Nephron progenitor cell (in vitro differentiated cells): ENCODE measurements at regions not wholly inside any gene's neighbourhood (a gene's known extent, or its start where the extent isn't known, plus 50 kb on each side); places are given as distances from the start of the nearest gene placed in this dataset.

Experiments
- DNase-seq: peaks from one replicate; pipeline ENCODE4 v3.0.0; 2021
- H3K27ac Mint-ChIP-seq: 2 replicates; pipeline ENCODE4 v1.8.0; 2021; ENCODE audit warnings: mild to moderate bottlenecking, moderate library complexity, mixed read lengths
- H3K27me3 Mint-ChIP-seq: 2 replicates; pipeline ENCODE4 v1.8.0; 2021; ENCODE audit warnings: mild to moderate bottlenecking, low read depth, mixed read lengths; ENCODE audit not compliant: poor library complexity
- H3K36me3 Mint-ChIP-seq: 2 replicates; pipeline ENCODE4 v1.8.0; 2021; ENCODE audit warnings: low read depth, mixed read lengths
- H3K4me1 Mint-ChIP-seq: 2 replicates; pipeline ENCODE4 v1.8.0; 2021; ENCODE audit warnings: mixed read lengths
- H3K4me3 Mint-ChIP-seq: 2 replicates; pipeline ENCODE4 v1.8.0; 2021; ENCODE audit warnings: mild to moderate bottlenecking, moderate library complexity, mixed read lengths
- H3K9me3 Mint-ChIP-seq: 2 replicates; pipeline ENCODE4 v1.8.0; 2021; ENCODE audit warnings: mild to moderate bottlenecking, moderate library complexity, mixed read lengths
- TF ChIP-seq, protein P1 (sequence below): fragments of 200-600 bp; sonication (generic); IDR thresholded peaks from 2 replicates; pipeline ENCODE4 v1.5.0; 2021; ENCODE audit warnings: antibody characterized with exemption

DNA sequence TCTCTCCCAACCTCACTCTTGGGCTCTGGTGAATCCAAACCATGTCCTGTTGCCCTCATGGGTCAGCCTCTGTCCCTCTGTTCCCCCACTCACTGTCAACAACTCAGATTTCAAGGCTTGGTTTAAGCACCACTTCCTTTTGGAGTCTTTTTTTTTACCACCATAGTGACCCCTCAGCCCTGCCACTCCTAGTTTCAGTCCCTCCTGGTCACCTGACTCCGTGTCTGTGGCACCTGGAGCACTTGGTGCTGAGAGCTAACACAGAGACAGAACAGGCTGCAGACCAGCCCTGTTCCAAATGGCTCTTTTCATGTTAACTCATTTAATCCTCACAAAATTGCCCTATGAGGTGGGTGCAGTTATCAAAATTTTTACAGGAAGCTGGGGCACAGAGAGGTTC lies 53.6 kb upstream of the SMNDC1 start:
- peak overlapping the region; percentile 95 for H3K27ac Mint-ChIP-seq
- DNase-seq, result no peak
- TF ChIP-seq, protein P1, sequence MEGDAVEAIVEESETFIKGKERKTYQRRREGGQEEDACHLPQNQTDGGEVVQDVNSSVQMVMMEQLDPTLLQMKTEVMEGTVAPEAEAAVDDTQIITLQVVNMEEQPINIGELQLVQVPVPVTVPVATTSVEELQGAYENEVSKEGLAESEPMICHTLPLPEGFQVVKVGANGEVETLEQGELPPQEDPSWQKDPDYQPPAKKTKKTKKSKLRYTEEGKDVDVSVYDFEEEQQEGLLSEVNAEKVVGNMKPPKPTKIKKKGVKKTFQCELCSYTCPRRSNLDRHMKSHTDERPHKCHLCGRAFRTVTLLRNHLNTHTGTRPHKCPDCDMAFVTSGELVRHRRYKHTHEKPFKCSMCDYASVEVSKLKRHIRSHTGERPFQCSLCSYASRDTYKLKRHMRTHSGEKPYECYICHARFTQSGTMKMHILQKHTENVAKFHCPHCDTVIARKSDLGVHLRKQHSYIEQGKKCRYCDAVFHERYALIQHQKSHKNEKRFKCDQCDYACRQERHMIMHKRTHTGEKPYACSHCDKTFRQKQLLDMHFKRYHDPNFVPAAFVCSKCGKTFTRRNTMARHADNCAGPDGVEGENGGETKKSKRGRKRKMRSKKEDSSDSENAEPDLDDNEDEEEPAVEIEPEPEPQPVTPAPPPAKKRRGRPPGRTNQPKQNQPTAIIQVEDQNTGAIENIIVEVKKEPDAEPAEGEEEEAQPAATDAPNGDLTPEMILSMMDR, result no peak
- peaks cover 13% of the 10 kb centered on the region for H3K27me3 Mint-ChIP-seq
- H3K36me3 Mint-ChIP-seq, result no peaks in the 10 kb centered on the region
- peaks cover 66% of the 10 kb centered on the region for H3K4me1 Mint-ChIP-seq
- peak overlapping the region; percentile 28 for H3K4me3 Mint-ChIP-seq
- no peaks in the 10 kb centered on the region for H3K9me3 Mint-ChIP-seq

DNA sequence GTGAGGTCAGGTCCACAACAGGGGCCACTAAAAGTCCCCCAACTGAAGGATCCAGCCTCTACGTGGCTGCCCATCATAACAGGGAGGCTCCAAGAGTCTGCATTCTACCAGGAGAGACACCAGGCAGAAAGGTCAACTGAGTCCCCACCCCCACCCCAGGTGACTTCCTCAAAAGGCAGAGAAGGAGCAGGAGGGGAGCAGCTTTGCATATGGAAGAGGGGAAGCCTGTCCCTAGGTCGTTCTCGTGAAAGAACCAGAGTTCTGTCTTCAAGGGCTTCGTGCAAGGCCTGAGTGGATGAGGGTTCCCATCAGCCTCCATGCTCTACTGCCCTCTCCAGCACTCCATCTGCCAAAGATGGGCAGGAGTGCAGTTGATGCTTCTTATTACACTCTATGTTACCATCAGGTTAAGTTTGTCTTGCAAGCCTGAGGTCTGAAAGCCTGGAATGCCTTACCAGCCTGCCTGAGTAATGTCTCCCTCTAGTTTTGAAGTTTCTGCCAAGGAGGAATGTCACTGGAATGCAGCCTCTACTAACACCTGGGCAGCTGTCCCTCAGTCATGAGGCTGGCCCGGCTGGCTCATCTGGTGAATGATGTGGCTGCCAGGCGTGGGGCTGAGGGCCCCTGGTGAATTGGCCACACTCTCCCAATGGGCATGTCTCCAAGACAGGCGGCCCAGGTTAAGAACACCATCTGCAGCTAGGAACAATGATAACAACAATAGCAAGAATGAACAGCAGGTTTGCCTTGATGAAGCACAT lies 54.3 kb upstream of the SMNDC1 start:
- no peak overlapping the region for H3K27ac Mint-ChIP-seq
- peaks cover 64% of the 10 kb centered on the region for H3K4me1 Mint-ChIP-seq
- H3K9me3 Mint-ChIP-seq, result no peaks in the 10 kb centered on the region
- peaks cover 12% of the 10 kb centered on the region for H3K27me3 Mint-ChIP-seq
- no peak for DNase-seq
- TF ChIP-seq, protein P1, result no peak
- H3K4me3 Mint-ChIP-seq, result no peak overlapping the region
- no peaks in the 10 kb centered on the region for H3K36me3 Mint-ChIP-seq

DNA sequence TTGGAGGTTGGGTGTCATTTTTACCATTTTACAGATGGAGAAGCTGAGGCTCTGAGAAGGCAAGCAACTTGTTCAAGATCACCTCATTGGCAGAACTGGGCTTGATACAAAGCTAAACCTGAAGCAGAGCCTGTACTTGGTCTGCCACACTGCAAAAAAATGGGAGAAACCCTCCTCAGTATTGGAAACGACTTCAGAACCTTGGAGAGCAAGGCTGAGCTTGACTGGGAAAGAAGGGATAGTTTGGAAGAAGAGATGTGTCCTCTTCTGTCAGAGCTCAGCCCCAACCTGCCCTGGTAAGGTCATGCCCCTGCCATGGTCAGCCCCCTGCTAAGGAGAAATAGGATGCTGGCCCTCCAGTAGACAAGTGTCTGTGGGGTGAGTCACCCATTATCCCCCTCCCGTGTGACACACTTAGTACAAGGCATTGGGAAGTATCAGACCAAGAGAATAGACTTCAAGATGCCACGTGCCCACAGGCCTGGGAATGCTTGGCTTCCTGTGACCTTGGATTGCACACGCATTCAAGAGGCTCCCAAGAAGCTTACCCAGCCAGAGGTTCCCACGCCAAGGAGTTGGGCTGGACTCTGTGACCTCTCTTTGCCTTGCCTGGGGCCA lies 56.2 kb upstream of the SMNDC1 start:
- Mint-ChIP-seq H3K4me1 (peaks cover 49% of the 10 kb centered on the region), H3K36me3 (no peaks in the 10 kb centered on the region), H3K27ac (no peak overlapping the region), H3K9me3 (no peaks in the 10 kb centered on the region), H3K27me3 (peaks cover 8% of the 10 kb centered on the region), H3K4me3 (no peak overlapping the region)
- no peak for DNase-seq
- TF ChIP-seq, protein P1, result no peak

DNA sequence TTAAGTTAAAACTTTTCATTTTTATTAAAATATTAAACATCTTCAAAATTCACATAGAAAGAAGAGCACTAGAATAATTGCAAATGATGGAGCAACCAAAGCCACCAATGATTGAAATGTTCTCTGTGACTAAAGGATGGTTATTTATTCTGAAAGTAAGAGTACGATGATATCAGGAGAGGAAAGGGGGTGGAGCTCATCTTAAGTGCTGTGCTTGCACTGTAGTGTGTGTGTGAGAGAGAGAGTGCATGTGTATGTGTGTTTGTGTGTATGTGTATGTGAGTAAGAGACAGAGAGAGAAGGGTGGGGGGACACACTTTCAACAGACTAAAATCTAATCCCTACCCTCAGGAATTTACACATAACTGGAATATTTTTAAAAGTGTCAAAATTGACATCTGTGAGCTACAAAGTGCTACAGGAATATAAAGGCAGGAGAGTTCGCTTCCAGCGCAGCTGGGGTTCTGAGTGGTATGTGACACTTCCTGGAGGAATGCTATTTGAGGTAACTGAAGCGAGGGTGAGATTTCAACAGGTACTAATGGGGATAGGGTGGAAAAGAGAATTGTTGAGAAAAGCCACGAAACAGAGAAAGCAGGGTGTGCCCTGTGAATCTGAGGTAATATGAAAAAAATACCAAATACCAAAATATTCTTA lies 57.2 kb upstream of the SMNDC1 start:
- DNase-seq, result no peak
- Mint-ChIP-seq H3K4me1 (peaks cover 46% of the 10 kb centered on the region), H3K27ac (no peak overlapping the region), H3K36me3 (no peaks in the 10 kb centered on the region), H3K27me3 (peaks cover 6% of the 10 kb centered on the region), H3K4me3 (no peak overlapping the region), H3K9me3 (no peaks in the 10 kb centered on the region)
- TF ChIP-seq, protein P1, result no peak

DNA sequence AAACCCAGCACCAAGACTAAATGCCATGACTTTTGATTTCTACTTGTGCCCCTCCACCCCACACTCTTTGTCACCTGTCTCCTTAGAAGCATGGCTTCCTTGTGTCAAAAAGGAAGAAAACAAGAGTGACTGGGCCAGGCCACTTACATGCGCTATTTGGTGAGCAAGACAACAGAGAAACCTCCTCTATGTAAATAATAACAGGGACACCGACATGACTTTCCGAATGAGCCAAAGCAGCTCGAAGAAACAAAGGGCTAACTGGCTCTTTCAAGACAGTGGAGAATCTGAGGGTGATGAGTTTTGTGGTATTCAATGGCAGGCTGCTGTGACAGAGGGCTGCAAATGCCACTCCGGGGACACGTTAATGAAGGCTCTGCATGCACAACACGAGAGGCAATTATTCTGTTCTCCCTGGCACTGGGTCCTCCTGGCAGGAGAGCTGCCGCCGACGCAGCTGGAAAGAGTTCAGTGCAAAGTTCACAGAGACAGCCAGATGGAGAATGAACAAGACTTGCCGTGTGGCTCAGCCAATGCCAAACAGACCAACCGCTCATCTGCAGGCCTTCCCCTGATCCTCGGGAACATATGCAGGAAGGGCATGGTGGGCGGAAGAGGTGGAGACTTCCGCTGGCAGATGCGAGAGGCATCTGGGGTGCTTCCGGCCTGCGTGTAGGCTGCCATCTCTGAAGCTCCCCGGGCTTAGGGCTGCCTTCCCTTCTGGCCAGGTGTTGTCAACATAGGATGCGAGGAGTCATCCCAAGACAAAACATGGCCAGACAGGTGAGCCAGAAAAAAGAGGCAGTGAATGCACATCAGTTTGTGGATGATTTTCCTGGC lies 59.1 kb upstream of the SMNDC1 start:
- Mint-ChIP-seq H3K27me3 (peaks cover 8% of the 10 kb centered on the region), H3K9me3 (no peaks in the 10 kb centered on the region), H3K36me3 (no peaks in the 10 kb centered on the region), H3K4me3 (no peak overlapping the region), H3K4me1 (peaks cover 37% of the 10 kb centered on the region), H3K27ac (no peak overlapping the region)
- TF ChIP-seq, protein P1, result no peak
- no peak for DNase-seq
